ENCODE measurements at regions not wholly inside any gene's neighbourhood (a gene's known extent, or its start where the extent isn't known, plus 50 kb on each side); places are given as distances from the start of the nearest gene placed in this dataset.
"Not testable (repeated sequence)": the region's sequence is repeated elsewhere in the genome, so short reads cannot be mapped to it uniquely, and the experiment has no call there.

GRCh38 chr5:36482812-36483211 lies 123.6 kb upstream of the SLC1A3 start:
- no peak for DNase-seq

GRCh38 chr5:36489505-36489904 lies 116.9 kb upstream of the SLC1A3 start:
- DNase-seq, result no peak

- DNase-seq, result no peak
Measured at GRCh38 chr5:36491856-36492255, 114.5 kb upstream of the SLC1A3 start.

GRCh38 chr5:36492984-36493654 lies 113.3 kb upstream of the SLC1A3 start:
- DNase-seq, result no peak

- DNase-seq, result no peak
Measured at GRCh38 chr5:36494028-36494427, 112.4 kb upstream of the SLC1A3 start.

- no peak for DNase-seq
Measured at GRCh38 chr5:36494841-36495601, 111.4 kb upstream of the SLC1A3 start.

- DNase-seq, result no peak
Measured at GRCh38 chr5:36495611-36496010, 110.8 kb upstream of the SLC1A3 start.

GRCh38 chr5:36496471-36496870 lies 109.9 kb upstream of the SLC1A3 start:
- no peak for DNase-seq

GRCh38 chr5:36502608-36503007 lies 103.8 kb upstream of the SLC1A3 start:
- DNase-seq, result no peak

GRCh38 chr5:36505021-36505420 lies 101.4 kb upstream of the SLC1A3 start:
- no peak for DNase-seq

GRCh38 chr5:36507332-36507952 lies 99.0 kb upstream of the SLC1A3 start:
- peak; percentile 71 for DNase-seq

GRCh38 chr5:36508331-36508730 lies 98.1 kb upstream of the SLC1A3 start:
- DNase-seq, result not testable (repeated sequence)

- not testable (repeated sequence) for DNase-seq
Measured at GRCh38 chr5:36513647-36514046, 92.8 kb upstream of the SLC1A3 start.

GRCh38 chr5:36519881-36520280 lies 86.5 kb upstream of the SLC1A3 start:
- no peak for DNase-seq

GRCh38 chr5:36521219-36521618 lies 85.2 kb upstream of the SLC1A3 start:
- no peak for DNase-seq

- DNase-seq, result no peak
Measured at GRCh38 chr5:36521838-36522745, 84.3 kb upstream of the SLC1A3 start.

- DNase-seq, result no peak
Measured at GRCh38 chr5:36522746-36523065, 83.7 kb upstream of the SLC1A3 start.

- DNase-seq, result no peak
Measured at GRCh38 chr5:36523450-36523849, 83.0 kb upstream of the SLC1A3 start.

GRCh38 chr5:36523926-36524325 lies 82.5 kb upstream of the SLC1A3 start:
- DNase-seq, result no peak

- DNase-seq, result no peak
Measured at GRCh38 chr5:36526537-36526936, 79.9 kb upstream of the SLC1A3 start.

- no peak for DNase-seq
Measured at GRCh38 chr5:36528588-36528987, 77.8 kb upstream of the SLC1A3 start.

- peak; percentile 6 for DNase-seq
Measured at GRCh38 chr5:36529142-36529541, 77.3 kb upstream of the SLC1A3 start.

GRCh38 chr5:36530215-36530614 lies 76.2 kb upstream of the SLC1A3 start:
- no peak for DNase-seq
